Mammary epithelial cell (primary cell): ENCODE measurements at regions not wholly inside any gene's neighbourhood (a gene's known extent, or its start where the extent isn't known, plus 50 kb on each side); places are given as distances from the start of the nearest gene placed in this dataset.

ENCODE experiments used
- EZH2 ChIP-seq: IDR thresholded peaks from 2 replicates; pipeline ENCODE4 v1.6.1; 2012; ENCODE audit warnings: low read length, inconsistent platforms, borderline replicate concordance
- TF ChIP-seq, protein P1 (sequence below), 2 donors: IDR thresholded peaks in 1 of 2; conservative IDR thresholded peaks in 1 of 2; 2 replicates each; pipeline ENCODE4 v1.5.1; 2011 to 2012; ENCODE audit warnings: inconsistent platforms in 2 of 2, low read length in 2 of 2, mild to moderate bottlenecking in 2 of 2, control low read depth in 1 of 2, low read depth in 1 of 2; ENCODE audit not compliant: insufficient read depth in 1 of 2; ENCODE audit errors: extremely low read depth in 1 of 2

DNA sequence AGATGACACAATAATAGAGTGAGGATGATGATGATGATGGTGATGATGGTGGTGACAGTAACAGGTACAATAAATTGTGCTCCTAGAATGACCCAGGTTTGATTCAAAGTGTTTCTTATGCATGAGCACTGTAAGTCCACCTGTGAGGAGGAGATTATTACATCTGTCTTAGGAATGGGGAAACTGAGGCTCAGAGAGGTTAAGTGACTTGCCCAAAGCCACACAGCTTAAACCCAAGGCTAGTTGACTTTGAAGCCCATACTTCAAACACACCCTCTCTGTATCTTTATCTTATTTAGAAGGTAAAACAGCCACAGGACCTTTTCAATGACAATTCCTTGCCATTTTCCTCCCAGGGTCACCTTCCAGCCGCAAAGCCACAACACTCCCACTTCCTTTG lies 88.9 kb downstream of the MIAT start:
- TF ChIP-seq, protein P1, sequence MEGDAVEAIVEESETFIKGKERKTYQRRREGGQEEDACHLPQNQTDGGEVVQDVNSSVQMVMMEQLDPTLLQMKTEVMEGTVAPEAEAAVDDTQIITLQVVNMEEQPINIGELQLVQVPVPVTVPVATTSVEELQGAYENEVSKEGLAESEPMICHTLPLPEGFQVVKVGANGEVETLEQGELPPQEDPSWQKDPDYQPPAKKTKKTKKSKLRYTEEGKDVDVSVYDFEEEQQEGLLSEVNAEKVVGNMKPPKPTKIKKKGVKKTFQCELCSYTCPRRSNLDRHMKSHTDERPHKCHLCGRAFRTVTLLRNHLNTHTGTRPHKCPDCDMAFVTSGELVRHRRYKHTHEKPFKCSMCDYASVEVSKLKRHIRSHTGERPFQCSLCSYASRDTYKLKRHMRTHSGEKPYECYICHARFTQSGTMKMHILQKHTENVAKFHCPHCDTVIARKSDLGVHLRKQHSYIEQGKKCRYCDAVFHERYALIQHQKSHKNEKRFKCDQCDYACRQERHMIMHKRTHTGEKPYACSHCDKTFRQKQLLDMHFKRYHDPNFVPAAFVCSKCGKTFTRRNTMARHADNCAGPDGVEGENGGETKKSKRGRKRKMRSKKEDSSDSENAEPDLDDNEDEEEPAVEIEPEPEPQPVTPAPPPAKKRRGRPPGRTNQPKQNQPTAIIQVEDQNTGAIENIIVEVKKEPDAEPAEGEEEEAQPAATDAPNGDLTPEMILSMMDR (conservative IDR thresholded peaks at IDR 0.05 in 1 of 2, IDR thresholded peaks at IDR 0.05 in 1 of 2; ENCODE audit: extremely low read depth in 1 of 2, insufficient read depth in 1 of 2, low read depth in 1 of 2, low read length in 2 of 2), result no peak
- TF ChIP-seq EZH2, result no peak
